Ishikawa (cell line): ENCODE measurements at regions not wholly inside any gene's neighbourhood (a gene's known extent, or its start where the extent isn't known, plus 50 kb on each side); places are given as distances from the start of the nearest gene placed in this dataset.

Experiments
- CEBPB ChIP-seq: IDR thresholded peaks from 2 replicates; pipeline ENCODE4 v1.6.1; 2012
- CREB1 ChIP-seq: IDR thresholded peaks from 2 replicates; pipeline ENCODE4 v1.6.1; 2012; ENCODE audit warnings: low read depth
- EGR1 ChIP-seq: IDR thresholded peaks from 2 replicates; pipeline ENCODE4 v1.6.1; 2012
- EP300 ChIP-seq: IDR thresholded peaks from 2 replicates; pipeline ENCODE4 v1.6.1; 2012; ENCODE audit warnings: borderline replicate concordance
- FOXM1 ChIP-seq: IDR thresholded peaks from 2 replicates; pipeline ENCODE4 v1.6.1; 2012; ENCODE audit warnings: low read depth, borderline replicate concordance
- RAD21 ChIP-seq: IDR thresholded peaks from 2 replicates; pipeline ENCODE4 v1.6.1; 2012; ENCODE audit warnings: low read depth
- TAF1 ChIP-seq: IDR thresholded peaks from 2 replicates; pipeline ENCODE4 v1.6.1; 2012; ENCODE audit warnings: low read depth, mild to moderate bottlenecking
- TCF12 ChIP-seq: IDR thresholded peaks from 2 replicates; pipeline ENCODE4 v1.6.1; 2012; ENCODE audit warnings: low read depth
- TEAD4 ChIP-seq: IDR thresholded peaks from 2 replicates; pipeline ENCODE4 v1.6.1; 2012
- YY1 ChIP-seq: IDR thresholded peaks from 2 replicates; pipeline ENCODE4 v1.6.1; 2012; ENCODE audit warnings: low read depth
- ZBTB7A ChIP-seq: IDR thresholded peaks from 2 replicates; pipeline ENCODE4 v1.6.1; 2012; ENCODE audit warnings: low read depth
- TF ChIP-seq, protein P1 (sequence below): IDR thresholded peaks from 2 replicates; pipeline ENCODE4 v1.6.1; 2012; ENCODE audit warnings: low read depth, mild to moderate bottlenecking
- TF ChIP-seq, protein P2 (sequence below): IDR thresholded peaks from 2 replicates; pipeline ENCODE4 v1.6.1; 2012
- TF ChIP-seq, protein P3 (sequence below): IDR thresholded peaks from 2 replicates; pipeline ENCODE4 v1.6.1; 2012

DNA sequence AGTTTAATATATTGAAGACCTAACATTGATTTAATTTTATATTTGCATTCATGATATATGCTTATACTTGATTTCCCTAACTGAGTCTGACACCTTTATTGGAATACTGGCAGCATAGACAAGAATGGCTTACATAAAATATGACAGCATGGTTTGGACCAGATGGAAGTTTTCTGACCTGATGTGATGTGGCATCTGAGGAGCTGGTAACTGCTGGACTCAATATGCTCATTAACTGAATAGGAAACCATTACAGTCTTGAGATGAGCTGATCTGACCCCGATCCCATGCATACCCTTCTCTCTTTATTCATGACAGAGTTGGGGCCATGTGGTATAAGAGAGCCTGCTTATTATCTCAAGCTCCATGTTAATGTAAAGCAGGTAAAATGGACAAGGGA, 604.8 kb upstream of the SEL1L start:
- TF ChIP-seq TAF1 (no peak), YY1 (no peak), EP300 (no peak), RAD21 (no peak), TEAD4 (no peak), CEBPB (no peak), FOXM1 (no peak), EGR1 (no peak), TCF12 (no peak), CREB1 (no peak), ZBTB7A (no peak)
- TF ChIP-seq, protein P1, sequence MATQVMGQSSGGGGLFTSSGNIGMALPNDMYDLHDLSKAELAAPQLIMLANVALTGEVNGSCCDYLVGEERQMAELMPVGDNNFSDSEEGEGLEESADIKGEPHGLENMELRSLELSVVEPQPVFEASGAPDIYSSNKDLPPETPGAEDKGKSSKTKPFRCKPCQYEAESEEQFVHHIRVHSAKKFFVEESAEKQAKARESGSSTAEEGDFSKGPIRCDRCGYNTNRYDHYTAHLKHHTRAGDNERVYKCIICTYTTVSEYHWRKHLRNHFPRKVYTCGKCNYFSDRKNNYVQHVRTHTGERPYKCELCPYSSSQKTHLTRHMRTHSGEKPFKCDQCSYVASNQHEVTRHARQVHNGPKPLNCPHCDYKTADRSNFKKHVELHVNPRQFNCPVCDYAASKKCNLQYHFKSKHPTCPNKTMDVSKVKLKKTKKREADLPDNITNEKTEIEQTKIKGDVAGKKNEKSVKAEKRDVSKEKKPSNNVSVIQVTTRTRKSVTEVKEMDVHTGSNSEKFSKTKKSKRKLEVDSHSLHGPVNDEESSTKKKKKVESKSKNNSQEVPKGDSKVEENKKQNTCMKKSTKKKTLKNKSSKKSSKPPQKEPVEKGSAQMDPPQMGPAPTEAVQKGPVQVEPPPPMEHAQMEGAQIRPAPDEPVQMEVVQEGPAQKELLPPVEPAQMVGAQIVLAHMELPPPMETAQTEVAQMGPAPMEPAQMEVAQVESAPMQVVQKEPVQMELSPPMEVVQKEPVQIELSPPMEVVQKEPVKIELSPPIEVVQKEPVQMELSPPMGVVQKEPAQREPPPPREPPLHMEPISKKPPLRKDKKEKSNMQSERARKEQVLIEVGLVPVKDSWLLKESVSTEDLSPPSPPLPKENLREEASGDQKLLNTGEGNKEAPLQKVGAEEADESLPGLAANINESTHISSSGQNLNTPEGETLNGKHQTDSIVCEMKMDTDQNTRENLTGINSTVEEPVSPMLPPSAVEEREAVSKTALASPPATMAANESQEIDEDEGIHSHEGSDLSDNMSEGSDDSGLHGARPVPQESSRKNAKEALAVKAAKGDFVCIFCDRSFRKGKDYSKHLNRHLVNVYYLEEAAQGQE: no peak
- TF ChIP-seq, protein P2, sequence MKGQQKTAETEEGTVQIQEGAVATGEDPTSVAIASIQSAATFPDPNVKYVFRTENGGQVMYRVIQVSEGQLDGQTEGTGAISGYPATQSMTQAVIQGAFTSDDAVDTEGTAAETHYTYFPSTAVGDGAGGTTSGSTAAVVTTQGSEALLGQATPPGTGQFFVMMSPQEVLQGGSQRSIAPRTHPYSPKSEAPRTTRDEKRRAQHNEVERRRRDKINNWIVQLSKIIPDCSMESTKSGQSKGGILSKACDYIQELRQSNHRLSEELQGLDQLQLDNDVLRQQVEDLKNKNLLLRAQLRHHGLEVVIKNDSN: no peak
- TF ChIP-seq, protein P3, sequence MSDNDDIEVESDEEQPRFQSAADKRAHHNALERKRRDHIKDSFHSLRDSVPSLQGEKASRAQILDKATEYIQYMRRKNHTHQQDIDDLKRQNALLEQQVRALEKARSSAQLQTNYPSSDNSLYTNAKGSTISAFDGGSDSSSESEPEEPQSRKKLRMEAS: no peak
